Loucy (cell line): ENCODE measurements at regions not wholly inside any gene's neighbourhood (a gene's known extent, or its start where the extent isn't known, plus 50 kb on each side); places are given as distances from the start of the nearest gene placed in this dataset.
"Not testable (repeated sequence)": the region's sequence is repeated elsewhere in the genome, so short reads cannot be mapped to it uniquely, and the experiment has no call there.

Experiments
- H2AFZ ChIP-seq: fragments of 200-600 bp; sonication (generic); 2 replicates; pipeline ENCODE4 v1.6.0; 2016; ENCODE audit warnings: antibody characterized with exemption, mild to moderate bottlenecking, low read length, moderate library complexity
- H3F3A ChIP-seq: fragments of 200-600 bp; 2 replicates; pipeline ENCODE4 v1.6.0; 2016; ENCODE audit warnings: antibody characterized with exemption, low read depth, mild to moderate bottlenecking
- H3K27me3 ChIP-seq: fragments of 200-600 bp; sonication (generic); 2 replicates; pipeline ENCODE4 v1.6.1; 2014; ENCODE audit warnings: low read length, mild to moderate bottlenecking; ENCODE audit not compliant: insufficient read depth, poor library complexity, severe bottlenecking
- H3K36me3 ChIP-seq: fragments of 200-600 bp; sonication (generic); 2 replicates; pipeline ENCODE4 v1.6.1; 2016; ENCODE audit warnings: low read length; ENCODE audit not compliant: insufficient read depth
- H3K4me1 ChIP-seq: fragments of 200-600 bp; sonication (generic); 2 replicates; pipeline ENCODE4 v1.5.1; 2014; ENCODE audit warnings: low read length, mild to moderate bottlenecking; ENCODE audit not compliant: insufficient read depth, poor library complexity, severe bottlenecking
- H3K4me2 ChIP-seq: fragments of 200-600 bp; sonication (generic); 2 replicates; pipeline ENCODE4 v1.6.0; 2014; ENCODE audit warnings: antibody characterized with exemption, low read length, low read depth, mild to moderate bottlenecking; ENCODE audit not compliant: poor library complexity, severe bottlenecking
- H3K4me3 ChIP-seq: fragments of 200-600 bp; sonication (generic); 2 replicates; pipeline ENCODE4 v1.5.1; 2014; ENCODE audit warnings: low read length, mild to moderate bottlenecking, mixed read lengths; ENCODE audit not compliant: poor library complexity, severe bottlenecking
- H3K79me2 ChIP-seq: fragments of 200-600 bp; sonication (generic); 2 replicates; pipeline ENCODE4 v1.6.1; 2014; ENCODE audit warnings: low read length; ENCODE audit not compliant: insufficient read depth
- H3K9ac ChIP-seq: fragments of 200-600 bp; sonication (generic); 2 replicates; pipeline ENCODE4 v1.6.0; 2014; ENCODE audit warnings: mild to moderate bottlenecking, low read depth, low read length, moderate library complexity; ENCODE audit not compliant: poor library complexity, severe bottlenecking
- H3K9me2 ChIP-seq: fragments of 200-600 bp; sonication (generic); replicated peaks from 2 replicates; pipeline ENCODE4 v1.6.1; 2016; ENCODE audit warnings: low read depth, low read length, mixed read lengths
- H3K9me3 ChIP-seq: fragments of 200-600 bp; sonication (generic); 2 replicates; pipeline ENCODE4 v1.6.1; 2014; ENCODE audit warnings: mild to moderate bottlenecking, antibody characterized with exemption, low read length, low read depth; ENCODE audit not compliant: insufficient read depth
- H4K20me1 ChIP-seq: fragments of 200-600 bp; sonication (generic); 2 replicates; pipeline ENCODE4 v1.6.0; 2014; ENCODE audit warnings: antibody characterized with exemption, low read length, mild to moderate bottlenecking; ENCODE audit not compliant: insufficient read depth, poor library complexity, severe bottlenecking

DNA sequence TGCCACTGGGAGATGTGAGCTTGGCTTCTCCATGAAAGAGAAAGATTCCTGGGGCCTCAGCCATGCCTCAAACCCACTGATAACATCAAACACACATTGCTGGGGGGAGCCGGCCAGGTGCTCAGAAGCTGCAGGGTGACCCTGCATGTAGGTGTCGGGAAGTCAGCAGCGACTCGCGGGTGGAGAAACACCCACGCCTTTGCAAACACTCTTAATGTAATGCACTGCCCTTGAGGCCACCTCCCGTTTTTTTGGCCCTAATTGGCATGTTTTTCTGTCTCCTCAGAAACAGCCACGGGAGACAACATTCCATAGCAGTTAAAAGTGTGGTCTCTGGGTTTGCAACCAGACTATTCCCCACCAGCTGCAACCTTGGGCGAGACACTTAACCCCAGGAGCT lies 119.7 kb downstream of the NPIPA8 start:
- H4K20me1 ChIP-seq, H3K36me3 ChIP-seq, H3K4me3 ChIP-seq, H2AFZ ChIP-seq, H3K79me2 ChIP-seq, H3K4me1 ChIP-seq, H3F3A ChIP-seq, H3K9me2 ChIP-seq, H3K27me3 ChIP-seq, H3K4me2 ChIP-seq, H3K9me3 ChIP-seq, H3K9ac ChIP-seq: not testable (repeated sequence)

- not testable (repeated sequence) for H3F3A ChIP-seq, H3K79me2 ChIP-seq, H4K20me1 ChIP-seq, H3K9ac ChIP-seq, H2AFZ ChIP-seq, H3K4me1 ChIP-seq, H3K4me3 ChIP-seq, H3K9me3 ChIP-seq, H3K27me3 ChIP-seq, H3K36me3 ChIP-seq, H3K9me2 ChIP-seq, H3K4me2 ChIP-seq
Observed at GRCh38 chr16:18213810-18214209, 122.7 kb downstream of the NPIPA8 start.

- not testable (repeated sequence) for H3K9me2 ChIP-seq, H3K4me1 ChIP-seq, H3K4me3 ChIP-seq, H3K9ac ChIP-seq, H4K20me1 ChIP-seq, H3K79me2 ChIP-seq, H3K4me2 ChIP-seq, H3K27me3 ChIP-seq, H3F3A ChIP-seq, H2AFZ ChIP-seq, H3K9me3 ChIP-seq, H3K36me3 ChIP-seq
Observed at GRCh38 chr16:18211505-18211904, 125.0 kb downstream of the NPIPA8 start.

DNA sequence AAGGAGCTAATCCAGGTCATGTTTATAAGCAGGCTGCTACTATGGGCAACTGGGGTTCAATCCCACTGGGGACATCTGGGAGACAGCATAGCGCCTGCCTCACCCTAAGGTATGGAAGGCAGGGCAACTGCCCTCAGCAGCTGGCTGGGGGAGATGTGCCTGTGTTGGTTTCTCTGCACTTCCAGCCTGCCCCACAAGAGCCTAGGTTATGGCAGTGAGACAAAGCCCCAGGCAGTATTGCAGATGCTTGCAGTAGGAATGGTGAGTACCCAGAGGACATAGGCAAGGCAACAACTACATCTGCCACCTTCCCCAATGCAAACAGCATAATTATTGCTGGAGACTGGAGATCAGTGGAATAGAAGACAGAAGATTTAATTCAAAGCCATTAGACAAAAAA lies 131.8 kb downstream of the NPIPA8 start:
- not testable (repeated sequence) for H3K4me3 ChIP-seq, H3K9me2 ChIP-seq, H2AFZ ChIP-seq, H3K4me1 ChIP-seq, H3K9ac ChIP-seq, H3K36me3 ChIP-seq, H4K20me1 ChIP-seq, H3K79me2 ChIP-seq, H3K4me2 ChIP-seq, H3F3A ChIP-seq, H3K9me3 ChIP-seq, H3K27me3 ChIP-seq

DNA sequence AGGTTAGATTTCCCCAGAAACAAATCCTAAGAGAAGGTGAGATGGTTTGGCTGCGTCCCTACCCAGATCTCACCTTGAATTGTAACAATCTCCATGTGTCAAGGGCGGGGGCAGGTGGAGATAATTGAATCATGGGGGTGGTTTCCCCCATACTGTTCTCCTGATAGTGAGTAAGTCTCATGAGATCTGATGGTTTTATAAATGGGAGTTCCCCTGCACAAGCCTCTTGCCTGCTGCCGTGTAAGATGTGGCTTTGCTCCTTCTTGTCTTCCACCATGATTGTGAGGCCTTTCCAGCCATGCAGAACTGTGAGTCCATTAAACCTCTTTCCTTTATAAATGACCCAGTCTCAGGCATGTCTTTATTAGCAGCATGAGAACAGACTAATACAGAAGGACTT lies 132.2 kb downstream of the NPIPA8 start:
- H3F3A ChIP-seq, H3K27me3 ChIP-seq, H3K36me3 ChIP-seq, H3K9me2 ChIP-seq, H3K4me3 ChIP-seq, H3K4me2 ChIP-seq, H3K9ac ChIP-seq, H2AFZ ChIP-seq, H3K79me2 ChIP-seq, H3K4me1 ChIP-seq, H4K20me1 ChIP-seq, H3K9me3 ChIP-seq: not testable (repeated sequence)

DNA sequence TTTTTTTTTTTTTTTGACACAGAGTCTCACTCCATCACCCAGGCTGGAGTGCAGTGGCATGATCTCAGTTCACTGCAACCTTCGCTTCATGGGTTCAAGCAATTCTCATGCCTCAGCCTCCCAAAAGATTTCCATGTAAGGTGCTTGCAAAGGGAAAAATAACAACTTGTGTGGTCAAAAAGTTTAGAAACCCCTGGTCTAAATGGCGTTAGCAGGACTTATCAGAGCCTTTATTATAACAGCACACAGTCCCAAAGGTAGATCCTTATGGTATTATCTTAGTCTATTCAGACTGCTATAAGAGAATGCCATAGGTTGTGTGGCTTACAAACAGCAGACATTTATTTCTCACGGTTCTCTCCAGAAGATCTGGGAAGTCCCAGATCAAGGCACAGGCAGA lies 135.0 kb downstream of the NPIPA8 start:
- not testable (repeated sequence) for H3F3A ChIP-seq, H3K4me1 ChIP-seq, H3K4me2 ChIP-seq, H4K20me1 ChIP-seq, H3K4me3 ChIP-seq, H3K9ac ChIP-seq, H2AFZ ChIP-seq, H3K27me3 ChIP-seq, H3K9me3 ChIP-seq, H3K36me3 ChIP-seq, H3K9me2 ChIP-seq, H3K79me2 ChIP-seq

DNA sequence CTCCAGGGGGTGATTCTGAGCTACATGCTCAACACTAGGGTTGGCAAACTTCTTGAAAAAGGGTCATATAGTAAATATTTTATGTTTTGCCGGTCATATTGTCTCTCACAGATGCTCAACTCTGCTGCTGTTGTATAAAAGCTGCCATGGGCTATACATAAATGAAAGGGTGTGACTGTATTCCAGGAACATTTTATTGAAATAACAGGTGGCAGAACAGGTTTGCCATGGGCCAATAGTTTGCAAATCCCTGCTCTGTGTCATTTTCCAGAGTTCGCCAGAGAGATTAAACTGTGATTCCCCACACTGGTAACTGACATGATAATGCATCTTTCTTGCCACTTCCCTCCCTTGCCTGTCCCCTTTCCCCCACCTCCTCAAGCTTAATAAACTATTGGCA lies 144.1 kb downstream of the NPIPA8 start:
- H3K9me3 ChIP-seq, H3K4me1 ChIP-seq, H3K4me3 ChIP-seq, H3K4me2 ChIP-seq, H3F3A ChIP-seq, H3K27me3 ChIP-seq, H4K20me1 ChIP-seq, H3K9ac ChIP-seq, H2AFZ ChIP-seq, H3K36me3 ChIP-seq, H3K9me2 ChIP-seq, H3K79me2 ChIP-seq: not testable (repeated sequence)

DNA sequence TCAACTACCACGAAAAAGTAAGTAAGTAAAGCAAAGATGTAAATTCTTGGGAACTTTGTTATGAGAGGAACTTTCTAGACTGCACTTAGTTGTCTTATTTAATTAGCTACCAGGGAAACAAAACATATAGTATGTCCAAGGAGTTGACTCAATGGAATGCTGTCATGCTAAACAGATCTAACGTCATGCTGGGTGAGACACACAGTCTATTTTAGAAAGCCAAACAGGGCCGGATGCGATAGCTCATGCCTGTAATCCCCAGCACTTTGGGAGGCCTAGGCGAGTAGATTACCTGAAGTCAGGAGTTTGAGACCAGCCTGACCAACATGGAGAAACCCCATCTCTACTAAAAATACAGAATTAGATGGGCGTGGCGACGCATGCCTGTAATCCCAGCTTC lies 146.4 kb downstream of the NPIPA8 start:
- not testable (repeated sequence) for H3K4me3 ChIP-seq, H3F3A ChIP-seq, H3K27me3 ChIP-seq, H3K9me2 ChIP-seq, H2AFZ ChIP-seq, H3K36me3 ChIP-seq, H3K79me2 ChIP-seq, H3K9ac ChIP-seq, H4K20me1 ChIP-seq, H3K4me2 ChIP-seq, H3K9me3 ChIP-seq, H3K4me1 ChIP-seq
